A549 (cell line): ENCODE measurements at regions not wholly inside any gene's neighbourhood (a gene's known extent, or its start where the extent isn't known, plus 50 kb on each side); places are given as distances from the start of the nearest gene placed in this dataset.

ENCODE experiments used
- ATAC-seq, 2 experiments: fragments of 200-7000 bp in 1 of 2; fragments of >200 bp in 1 of 2; cut with Nextera tagmentation in 1 of 2; cut with Tn5 transposase in 1 of 2; 3 replicates each; pipeline versions ENCODE4 v1.8.0 to v1.9.1; 2018 to 2020; ENCODE audit warnings: mild to moderate bottlenecking in 1 of 2, moderate library complexity in 1 of 2
- CTCF ChIA-PET: fragments of 300-600 bp; sonication (Branson Sonifier 250); formaldehyde crosslinking; extraction: SDS; loops from one replicate; lab custom pipeline; 2021; ENCODE audit warnings: antibody characterized with exemption, inconsistent platforms; lab: Yijun Ruan, JAX
- POLR2A ChIA-PET: fragments of 350-600 bp; formaldehyde crosslinking; extraction: SDS; loops from one replicate; lab custom pipeline; 2021; ENCODE audit warnings: antibody characterized with exemption, inconsistent platforms; lab: Yijun Ruan, JAX
- DNase-seq, 2 experiments: peaks; one replicate each; pipeline versions ENCODE4 v3.0.0 to v3.0.0-alpha.2; 2011 to 2016; ENCODE audit warnings: low read depth in 1 of 2, low spot score in 1 of 2
- FAIRE-seq: peaks from 2 replicates; lab custom pipeline; 2011; peaks lifted over from hg19 to GRCh38; lab: Jason Lieb, UNC
- H3K27ac ChIP-seq, 2 experiments: fragments of >200 bp; sonication (Bioruptor Twin); formaldehyde crosslinking; 3 replicates each; pipeline ENCODE4 v1.5.1; 2016 to 2017
- H3K4me1 ChIP-seq: fragments of >200 bp; sonication (Bioruptor Twin); formaldehyde crosslinking; 3 replicates; pipeline ENCODE4 v1.6.1; 2016
- H3K4me2 ChIP-seq: fragments of >200 bp; sonication (Bioruptor Twin); formaldehyde crosslinking; 3 replicates; pipeline ENCODE4 v1.6.1; 2016
- H3K4me3 ChIP-seq: fragments of >200 bp; sonication (Bioruptor Twin); formaldehyde crosslinking; 3 replicates; pipeline ENCODE4 v1.5.1; 2016
- H3K9me3 ChIP-seq: fragments of >200 bp; sonication (Bioruptor Twin); formaldehyde crosslinking; 3 replicates; pipeline ENCODE4 v1.6.1; 2016
- CBX2 ChIP-seq: fragments of 200-600 bp; sonication (generic); IDR thresholded peaks from 2 replicates; pipeline ENCODE4 v1.6.1; 2016; ENCODE audit warnings: low read depth, mild to moderate bottlenecking, borderline replicate concordance
- EHMT2 ChIP-seq: fragments of 200-600 bp; sonication (generic); IDR thresholded peaks from 2 replicates; pipeline ENCODE4 v1.6.1; 2016; ENCODE audit warnings: antibody characterized with exemption, low read depth, mild to moderate bottlenecking, moderate library complexity
- FOSL2 ChIP-seq, 2 experiments: fragments of 450-650 bp in 1 of 2; fragments of >200 bp in 1 of 2; sonication (Bioruptor Twin) in 1 of 2; formaldehyde crosslinking; IDR thresholded peaks; 2 replicates each; pipeline versions ENCODE4 v1.5.0 to v1.6.1; 2016 to 2020; ENCODE audit warnings: mild to moderate bottlenecking in 1 of 2, moderate library complexity in 1 of 2
- GATA3 ChIP-seq: IDR thresholded peaks from 2 replicates; pipeline ENCODE4 v1.6.1; 2012; ENCODE audit warnings: borderline replicate concordance
- HEYL ChIP-seq: fragments of 250-450 bp; sonication (Bioruptor Pico); IDR thresholded peaks from 2 replicates; pipeline ENCODE4 v1.8.0; 2021; ENCODE audit warnings: mild to moderate bottlenecking, moderate library complexity
- HOXA7 ChIP-seq: fragments of 250-450 bp; sonication (Bioruptor Pico); IDR thresholded peaks from 2 replicates; pipeline ENCODE4 v1.5.0; 2020; ENCODE audit warnings: mild to moderate bottlenecking, moderate library complexity
- HOXB13 ChIP-seq: fragments of 250-450 bp; sonication (Bioruptor Pico); IDR thresholded peaks from 2 replicates; pipeline ENCODE4 v1.5.0; 2020; ENCODE audit warnings: low read depth, mild to moderate bottlenecking, moderate library complexity
- HOXB5 ChIP-seq: fragments of 250-450 bp; sonication (Bioruptor Pico); IDR thresholded peaks from 2 replicates; pipeline ENCODE4 v1.5.0; 2020; ENCODE audit warnings: mild to moderate bottlenecking, moderate library complexity
- JUNB ChIP-seq: fragments of >200 bp; sonication (Bioruptor Twin); formaldehyde crosslinking; IDR thresholded peaks from 2 replicates; pipeline ENCODE4 v1.6.1; 2016
- KDM1A ChIP-seq: fragments of 200-600 bp; sonication (generic); IDR thresholded peaks from 2 replicates; pipeline ENCODE4 v1.6.1; 2016; ENCODE audit warnings: low read depth, mild to moderate bottlenecking
- KDM5A ChIP-seq: fragments of 200-600 bp; sonication (generic); IDR thresholded peaks from 2 replicates; pipeline ENCODE4 v1.6.1; 2016; ENCODE audit warnings: antibody characterized with exemption, mild to moderate bottlenecking
- MAFK ChIP-seq: fragments of 450-650 bp; IDR thresholded peaks from 2 replicates; pipeline ENCODE4 v1.6.1; 2014; ENCODE audit not compliant: partially characterized antibody
- MAZ ChIP-seq: fragments of 150-350 bp; IDR thresholded peaks from 2 replicates; pipeline ENCODE4 v1.6.1; 2014; ENCODE audit warnings: antibody characterized with exemption, low read depth, low read length, borderline replicate concordance
- MYC ChIP-seq: IDR thresholded peaks from 2 replicates; pipeline ENCODE4 v1.6.1; 2012; ENCODE audit warnings: mild to moderate bottlenecking, inconsistent platforms, low read length, improper control_type of control experiment, borderline replicate concordance
- NFE2L2 ChIP-seq: fragments of 150-350 bp; conservative IDR thresholded peaks from 2 replicates; pipeline ENCODE4 v1.6.1; 2014; ENCODE audit warnings: low read length
- PHF8 ChIP-seq: fragments of 200-600 bp; sonication (generic); IDR thresholded peaks from 2 replicates; pipeline ENCODE4 v1.6.1; 2016; ENCODE audit warnings: low read depth, mild to moderate bottlenecking, antibody characterized with exemption, moderate library complexity, borderline replicate concordance
- POLR2A ChIP-seq: IDR thresholded peaks from 2 replicates; pipeline ENCODE4 v1.6.1; 2012; ENCODE audit warnings: mild to moderate bottlenecking, low read length
- RAD21 ChIP-seq, 2 experiments: fragments of >200 bp in 1 of 2; sonication (Bioruptor Twin) in 1 of 2; formaldehyde crosslinking in 1 of 2; IDR thresholded peaks in 1 of 2; conservative IDR thresholded peaks in 1 of 2; 2 replicates in 1 of 2; 3 replicates in 1 of 2; pipeline ENCODE4 v1.6.1; 2012 to 2018; ENCODE audit warnings: inconsistent platforms in 1 of 2
- RCOR1 ChIP-seq: fragments of 150-350 bp; IDR thresholded peaks from 2 replicates; pipeline ENCODE4 v1.6.1; 2014; ENCODE audit warnings: antibody characterized with exemption, low read length, low read depth
- RFX5 ChIP-seq: fragments of 450-650 bp; IDR thresholded peaks from 2 replicates; pipeline ENCODE4 v1.7.1; 2014; ENCODE audit warnings: antibody characterized with exemption, mild to moderate bottlenecking, moderate library complexity
- SMC3 ChIP-seq: fragments of >200 bp; sonication (Bioruptor Twin); formaldehyde crosslinking; IDR thresholded peaks from 3 replicates; pipeline ENCODE4 v1.6.1; 2018; ENCODE audit warnings: inconsistent platforms
- ZC3H11A ChIP-seq: fragments of 450-650 bp; IDR thresholded peaks from 2 replicates; pipeline ENCODE4 v1.6.1; 2014; ENCODE audit warnings: antibody characterized with exemption, mild to moderate bottlenecking
- ZFP36 ChIP-seq: fragments of 450-650 bp; IDR thresholded peaks from 2 replicates; pipeline ENCODE4 v1.6.1; 2014; ENCODE audit warnings: borderline replicate concordance; ENCODE audit not compliant: partially characterized antibody
- WGBS: methylation state at CpG from one replicate; pipeline ENCODE4 v1.1.6; 2017; ENCODE audit errors: missing lambda C conversion rate; 5-methylcytosine and 5-hydroxymethylcytosine counted together
- TF ChIP-seq, protein P1 (sequence below): fragments of 250-450 bp; sonication (Bioruptor Pico); IDR thresholded peaks from 2 replicates; pipeline ENCODE4 v1.5.0; 2021; ENCODE audit warnings: mild to moderate bottlenecking, moderate library complexity, borderline replicate concordance
- TF ChIP-seq, protein P2 (sequence below): fragments of 150-350 bp; IDR thresholded peaks from 2 replicates; pipeline ENCODE4 v1.6.1; 2014; ENCODE audit warnings: low read depth, mild to moderate bottlenecking, low read length
- TF ChIP-seq, protein P3 (sequence below): IDR thresholded peaks from 2 replicates; pipeline ENCODE4 v1.6.1; 2012; ENCODE audit warnings: low read depth, borderline replicate concordance
- TF ChIP-seq, protein P4 (sequence below): fragments of >200 bp; sonication (Bioruptor Twin); formaldehyde crosslinking; IDR thresholded peaks from 3 replicates; pipeline ENCODE4 v1.5.1; 2016
- TF ChIP-seq, protein P5 (sequence below): IDR thresholded peaks from 2 replicates; pipeline ENCODE4 v1.6.1; 2012

DNA sequence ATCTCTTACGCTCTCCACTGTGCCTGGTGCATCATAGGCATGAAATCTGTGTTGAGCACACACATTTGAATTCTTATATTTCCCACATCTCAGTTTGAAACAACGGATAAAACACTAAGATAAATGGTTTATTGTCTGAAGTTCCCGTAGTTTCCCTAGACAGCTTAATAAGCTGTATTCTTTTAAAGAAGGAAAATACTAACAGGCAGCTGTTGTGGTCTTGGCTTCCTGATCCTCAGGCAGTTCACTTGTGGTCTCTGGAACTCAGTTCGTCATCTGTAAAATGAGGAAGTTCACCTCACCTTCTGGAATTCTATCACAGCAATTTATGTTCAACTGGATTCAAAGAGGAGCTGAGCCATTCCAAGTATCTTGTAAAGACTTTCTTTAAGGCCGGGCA lies 1805.6 kb upstream of the TENM3 start (continued):
- TF ChIP-seq, protein P1, sequence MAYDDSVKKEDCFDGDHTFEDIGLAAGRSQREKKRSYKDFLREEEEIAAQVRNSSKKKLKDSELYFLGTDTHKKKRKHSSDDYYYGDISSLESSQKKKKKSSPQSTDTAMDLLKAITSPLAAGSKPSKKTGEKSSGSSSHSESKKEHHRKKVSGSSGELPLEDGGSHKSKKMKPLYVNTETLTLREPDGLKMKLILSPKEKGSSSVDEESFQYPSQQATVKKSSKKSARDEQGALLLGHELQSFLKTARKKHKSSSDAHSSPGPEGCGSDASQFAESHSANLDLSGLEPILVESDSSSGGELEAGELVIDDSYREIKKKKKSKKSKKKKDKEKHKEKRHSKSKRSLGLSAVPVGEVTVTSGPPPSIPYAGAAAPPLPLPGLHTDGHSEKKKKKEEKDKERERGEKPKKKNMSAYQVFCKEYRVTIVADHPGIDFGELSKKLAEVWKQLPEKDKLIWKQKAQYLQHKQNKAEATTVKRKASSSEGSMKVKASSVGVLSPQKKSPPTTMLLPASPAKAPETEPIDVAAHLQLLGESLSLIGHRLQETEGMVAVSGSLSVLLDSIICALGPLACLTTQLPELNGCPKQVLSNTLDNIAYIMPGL (CRISPR knock-in tag): no peak
- TF ChIP-seq KDM5A (no peak), RFX5 (no peak), HOXA7 (CRISPR knock-in tag) (no peak), MAFK (no peak)

DNA sequence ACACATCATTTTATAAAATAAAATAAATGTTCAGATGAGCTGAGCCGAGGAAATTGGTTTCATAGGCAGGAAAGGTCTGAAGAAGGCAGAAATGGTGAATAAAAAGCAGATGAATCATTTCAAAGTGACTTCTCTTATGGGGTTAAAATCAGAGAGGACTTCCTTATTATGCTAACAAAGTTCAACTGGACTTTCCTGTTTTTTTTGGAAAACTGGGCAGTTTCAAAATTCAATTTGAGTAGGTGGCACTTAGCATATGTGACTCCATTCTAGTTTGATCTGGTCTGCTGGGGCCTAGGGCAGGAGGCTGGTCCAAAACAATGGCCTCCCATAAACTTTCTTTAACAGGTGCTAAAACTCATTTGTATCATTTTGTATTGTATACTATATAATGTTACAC lies 1794.9 kb upstream of the TENM3 start:
- ChIA-PET POLR2A (no interaction called here), CTCF (no interaction called here)
- Histone ChIP-seq H3K27ac (no peak overlapping the region), H3K4me3 (no peak overlapping the region), H3K4me1 (no peaks in the 10 kb centered on the region), H3K4me2 (no peak overlapping the region), H3K9me3 (no peaks in the 10 kb centered on the region)
- TF ChIP-seq POLR2A (no peak), KDM1A (no peak), RAD21 (conservative IDR thresholded peaks at IDR 0.05 in 1 of 2, IDR thresholded peaks at IDR 0.05 in 1 of 2) (no peak), FOSL2 (IDR thresholded peaks at IDR 0.05) (no peak), FOSL2 (CRISPR knock-in tag; IDR thresholded peaks at IDR 0.05) (no peak), ZFP36 (no peak), GATA3 (no peak), HOXB13 (CRISPR knock-in tag) (no peak), HEYL (no peak), PHF8 (no peak), RCOR1 (no peak), NFE2L2 (no peak), EHMT2 (no peak)
- TF ChIP-seq, protein P2, sequence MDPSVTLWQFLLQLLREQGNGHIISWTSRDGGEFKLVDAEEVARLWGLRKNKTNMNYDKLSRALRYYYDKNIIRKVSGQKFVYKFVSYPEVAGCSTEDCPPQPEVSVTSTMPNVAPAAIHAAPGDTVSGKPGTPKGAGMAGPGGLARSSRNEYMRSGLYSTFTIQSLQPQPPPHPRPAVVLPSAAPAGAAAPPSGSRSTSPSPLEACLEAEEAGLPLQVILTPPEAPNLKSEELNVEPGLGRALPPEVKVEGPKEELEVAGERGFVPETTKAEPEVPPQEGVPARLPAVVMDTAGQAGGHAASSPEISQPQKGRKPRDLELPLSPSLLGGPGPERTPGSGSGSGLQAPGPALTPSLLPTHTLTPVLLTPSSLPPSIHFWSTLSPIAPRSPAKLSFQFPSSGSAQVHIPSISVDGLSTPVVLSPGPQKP: no peak
- TF ChIP-seq, protein P1 (CRISPR knock-in tag): no peak
- no peak for ATAC-seq
- no peak for DNase-seq
- FAIRE-seq: no peak
- WGBS: 0% methylated on average over 1 of the region's 1 CpG

DNA sequence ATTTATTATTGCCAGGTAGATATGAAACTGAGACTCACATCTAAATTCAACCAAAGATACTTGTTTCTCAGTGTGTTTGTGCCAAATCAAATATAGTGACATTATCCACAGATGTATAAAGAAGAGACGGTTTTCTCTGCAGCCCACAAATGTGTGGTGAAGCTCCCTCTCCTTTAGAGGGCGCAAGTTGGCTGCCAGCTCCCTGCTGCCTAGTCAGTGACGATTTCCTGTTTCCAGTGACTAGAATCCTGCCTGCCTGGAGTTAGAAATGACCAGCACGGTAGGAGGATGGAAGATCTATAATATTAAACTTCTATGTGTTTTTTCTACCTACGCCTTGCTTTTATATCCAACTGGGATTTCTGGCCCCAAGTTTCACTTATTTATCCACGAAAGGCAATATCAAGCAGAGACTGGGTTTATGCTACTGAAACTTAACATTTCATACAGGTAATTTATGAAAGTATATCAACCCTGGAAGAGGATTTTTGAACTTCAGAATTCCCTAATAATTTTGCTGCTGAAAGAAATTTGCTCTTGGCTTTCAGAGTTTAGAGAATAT lies 1793.7 kb upstream of the TENM3 start:
- Histone ChIP-seq H3K4me3 (no peak overlapping the region), H3K4me1 (no peaks in the 10 kb centered on the region), H3K4me2 (peak overlapping the region; percentile 51), H3K27ac (no peak overlapping the region), H3K9me3 (no peaks in the 10 kb centered on the region)
- 3% methylated on average over 6 of the region's 6 CpGs for WGBS
- DNase-seq: peak; percentile 19 to 56
- no peak for FAIRE-seq
- peak; percentile 70 to 84; a peak in 5 of 6 replicates for ATAC-seq
- CTCF ChIA-PET: no interaction called here
- POLR2A ChIA-PET: no interaction called here
- TF ChIP-seq MAZ: no peak
- TF ChIP-seq PHF8: no peak
- no peak for TF ChIP-seq ZC3H11A
- TF ChIP-seq MYC: no peak
- no peak for TF ChIP-seq JUNB
- no peak for TF ChIP-seq CBX2
- TF ChIP-seq, protein P3, sequence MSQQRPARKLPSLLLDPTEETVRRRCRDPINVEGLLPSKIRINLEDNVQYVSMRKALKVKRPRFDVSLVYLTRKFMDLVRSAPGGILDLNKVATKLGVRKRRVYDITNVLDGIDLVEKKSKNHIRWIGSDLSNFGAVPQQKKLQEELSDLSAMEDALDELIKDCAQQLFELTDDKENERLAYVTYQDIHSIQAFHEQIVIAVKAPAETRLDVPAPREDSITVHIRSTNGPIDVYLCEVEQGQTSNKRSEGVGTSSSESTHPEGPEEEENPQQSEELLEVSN: no peak
- TF ChIP-seq, protein P4, sequence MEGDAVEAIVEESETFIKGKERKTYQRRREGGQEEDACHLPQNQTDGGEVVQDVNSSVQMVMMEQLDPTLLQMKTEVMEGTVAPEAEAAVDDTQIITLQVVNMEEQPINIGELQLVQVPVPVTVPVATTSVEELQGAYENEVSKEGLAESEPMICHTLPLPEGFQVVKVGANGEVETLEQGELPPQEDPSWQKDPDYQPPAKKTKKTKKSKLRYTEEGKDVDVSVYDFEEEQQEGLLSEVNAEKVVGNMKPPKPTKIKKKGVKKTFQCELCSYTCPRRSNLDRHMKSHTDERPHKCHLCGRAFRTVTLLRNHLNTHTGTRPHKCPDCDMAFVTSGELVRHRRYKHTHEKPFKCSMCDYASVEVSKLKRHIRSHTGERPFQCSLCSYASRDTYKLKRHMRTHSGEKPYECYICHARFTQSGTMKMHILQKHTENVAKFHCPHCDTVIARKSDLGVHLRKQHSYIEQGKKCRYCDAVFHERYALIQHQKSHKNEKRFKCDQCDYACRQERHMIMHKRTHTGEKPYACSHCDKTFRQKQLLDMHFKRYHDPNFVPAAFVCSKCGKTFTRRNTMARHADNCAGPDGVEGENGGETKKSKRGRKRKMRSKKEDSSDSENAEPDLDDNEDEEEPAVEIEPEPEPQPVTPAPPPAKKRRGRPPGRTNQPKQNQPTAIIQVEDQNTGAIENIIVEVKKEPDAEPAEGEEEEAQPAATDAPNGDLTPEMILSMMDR: peak; percentile 36; the same call in 2 of the 3 replicates
- no peak for TF ChIP-seq HOXB13 (CRISPR knock-in tag)
- TF ChIP-seq HOXB5 (CRISPR knock-in tag): no peak
- TF ChIP-seq, protein P5, sequence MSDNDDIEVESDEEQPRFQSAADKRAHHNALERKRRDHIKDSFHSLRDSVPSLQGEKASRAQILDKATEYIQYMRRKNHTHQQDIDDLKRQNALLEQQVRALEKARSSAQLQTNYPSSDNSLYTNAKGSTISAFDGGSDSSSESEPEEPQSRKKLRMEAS: no peak
- TF ChIP-seq HEYL: no peak
- TF ChIP-seq SMC3: no peak
- TF ChIP-seq RCOR1: no peak
